ENCODE measurements at regions not wholly inside any gene's neighbourhood (a gene's known extent, or its start where the extent isn't known, plus 50 kb on each side); places are given as distances from the start of the nearest gene placed in this dataset.

DNA sequence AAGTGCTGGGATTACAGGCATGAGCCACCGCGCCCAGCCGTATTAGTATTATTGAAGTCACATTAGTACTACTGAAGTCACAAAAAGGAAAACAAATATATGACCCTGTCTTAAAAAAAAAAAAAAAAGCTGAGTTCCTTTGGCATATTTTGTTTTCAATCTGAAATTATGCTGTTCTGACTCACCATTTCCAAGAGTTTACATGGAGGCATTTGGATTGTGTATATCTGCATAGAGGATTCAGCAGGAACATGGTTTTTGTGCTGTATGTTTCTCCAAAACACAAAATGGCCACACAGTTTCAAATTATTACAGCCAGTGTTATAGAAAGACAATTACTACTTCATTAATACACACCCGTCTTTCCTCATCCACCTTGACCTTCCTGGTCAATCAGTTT, 103.5 kb upstream of the TSC22D1 start:
- POLR2A ChIA-PET: no interaction called here
- 61% methylated on average over 4 of the region's 4 CpGs for WGBS (ENCODE audit: low lambda C conversion rate)
- ATAC-seq: no peak
- H3K27ac ChIP-seq (ENCODE audit: extremely low read length, insufficient read depth, low read length): no peak overlapping the region
- no peak overlapping the region for H2AFZ ChIP-seq (ENCODE audit: low read length)
- DNase-seq (ENCODE audit: low spot score): no peak
- intact Hi-C loops (cut with micrococcal nuclease; ENCODE audit: unreplicated experiment) (no loop called here), in situ Hi-C loops (cut with HindIII; ENCODE audit: extremely low pct_ligation_motif_present, low pct_unique_long_range_greater_than_20kb) (no loop called here)
- H3K4me1 ChIP-seq (ENCODE audit: insufficient read depth, low read length): peaks cover 6% of the 10 kb centered on the region; the same call in 1 of the 2 replicates
- H3K4me3 ChIP-seq (replicated peaks in 1 of 3; ENCODE audit: insufficient read depth in 1 of 3, low read depth in 2 of 3, low read length in 3 of 3): no peak overlapping the region
- no peak for FAIRE-seq
- no peak overlapping the region for H3K4me2 ChIP-seq (ENCODE audit: low read depth, low read length)
- BruUV-seq (replicated peaks): no TSS peak
- TF ChIP-seq KLF6 (CRISPR knock-in tag; IDR thresholded peaks at IDR 0.05): no peak
- no peak for TF ChIP-seq TP53 (CRISPR knock-in tag; conservative IDR thresholded peaks at IDR 0.05)
- no peak for TF ChIP-seq ZNF292 (CRISPR knock-in tag; IDR thresholded peaks at IDR 0.05; ENCODE audit: borderline replicate concordance, low read depth)
- no peak for TF ChIP-seq ZFP41 (CRISPR knock-in tag; IDR thresholded peaks at IDR 0.05; ENCODE audit: borderline replicate concordance)
- no peak for TF ChIP-seq NPAS2 (CRISPR knock-in tag; IDR thresholded peaks at IDR 0.05; ENCODE audit: borderline replicate concordance)
- TF ChIP-seq NRL (CRISPR knock-in tag; IDR thresholded peaks at IDR 0.05; ENCODE audit: borderline replicate concordance): no peak
- TF ChIP-seq ZNF607 (CRISPR knock-in tag; IDR thresholded peaks at IDR 0.05; ENCODE audit: borderline replicate concordance): no peak
- H4K20me1 ChIP-seq (ENCODE audit: insufficient read depth, low read length): no peaks in the 10 kb centered on the region
- CTCF ChIA-PET (ENCODE audit: low intra/inter-chr PET ratio, low total read pairs): no interaction called here
- H3K27me3 ChIP-seq (ENCODE audit: control insufficient read depth in 1 of 2, insufficient read depth in 2 of 2, low read length in 2 of 2): no peaks in the 10 kb centered on the region; a peak in 1 of 5 replicates
- no peak overlapping the region for H3K9ac ChIP-seq (ENCODE audit: insufficient read depth, low read depth, low read length)
- H3K9me3 ChIP-seq (ENCODE audit: low read length): no peaks in the 10 kb centered on the region
- no peaks in the 10 kb centered on the region for H3K79me2 ChIP-seq (ENCODE audit: insufficient read depth, low read length)
- H3K36me3 ChIP-seq (replicated peaks in 1 of 2; ENCODE audit: control insufficient read depth in 1 of 2, insufficient read depth in 2 of 2, low read length in 2 of 2): no peaks in the 10 kb centered on the region

DNA sequence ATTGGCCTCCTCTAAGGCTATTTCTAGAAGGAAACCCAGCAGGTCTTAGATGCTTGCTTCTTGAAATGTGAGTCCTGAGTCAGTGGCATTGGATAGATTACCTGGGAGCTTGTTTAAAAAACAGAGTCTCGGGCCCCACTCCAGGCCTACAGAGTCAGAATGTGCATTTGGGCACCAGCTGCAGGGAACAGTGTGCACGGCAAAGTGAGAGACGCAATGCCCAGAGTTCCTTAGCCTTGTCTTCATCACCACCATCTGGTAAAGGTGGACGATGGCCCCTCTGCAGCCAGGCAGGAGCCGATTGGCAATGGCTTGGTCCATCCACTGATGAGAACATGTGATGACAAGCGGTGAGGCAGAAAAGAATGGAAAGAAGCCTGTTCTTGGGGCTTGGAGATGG, 102.1 kb upstream of the TSC22D1 start:
- no peak for ATAC-seq
- no peaks in the 10 kb centered on the region for H3K36me3 ChIP-seq (replicated peaks in 1 of 2; ENCODE audit: control insufficient read depth in 1 of 2, insufficient read depth in 2 of 2, low read length in 2 of 2)
- in situ Hi-C loops (cut with HindIII; ENCODE audit: extremely low pct_ligation_motif_present, low pct_unique_long_range_greater_than_20kb): no loop called here
- no peaks in the 10 kb centered on the region for H3K4me1 ChIP-seq (ENCODE audit: insufficient read depth, low read length)
- no peaks in the 10 kb centered on the region for H3K27me3 ChIP-seq (ENCODE audit: control insufficient read depth in 1 of 2, insufficient read depth in 2 of 2, low read length in 2 of 2)
- CTCF ChIA-PET (ENCODE audit: low intra/inter-chr PET ratio, low total read pairs): no interaction called here
- intact Hi-C loops (cut with micrococcal nuclease; ENCODE audit: unreplicated experiment): no loop called here
- no peaks in the 10 kb centered on the region for H3K79me2 ChIP-seq (ENCODE audit: insufficient read depth, low read length)
- no peak overlapping the region for H3K9ac ChIP-seq (ENCODE audit: insufficient read depth, low read depth, low read length)
- POLR2A ChIA-PET: no interaction called here
- 30% methylated on average over 6 of the region's 6 CpGs for WGBS (ENCODE audit: low lambda C conversion rate)
- H3K4me3 ChIP-seq (replicated peaks in 1 of 3; ENCODE audit: insufficient read depth in 1 of 3, low read depth in 2 of 3, low read length in 3 of 3): no peak overlapping the region
- no peak overlapping the region for H3K4me2 ChIP-seq (ENCODE audit: low read depth, low read length)
- H3K9me3 ChIP-seq (ENCODE audit: low read length): no peaks in the 10 kb centered on the region
- no peak overlapping the region for H3K27ac ChIP-seq (ENCODE audit: extremely low read length, insufficient read depth, low read length)
- H2AFZ ChIP-seq (ENCODE audit: low read length): no peak overlapping the region
- no peaks in the 10 kb centered on the region for H4K20me1 ChIP-seq (ENCODE audit: insufficient read depth, low read length)
- FAIRE-seq: no peak
- no peak for DNase-seq (ENCODE audit: low spot score)
- BruUV-seq (replicated peaks): no TSS peak
- no peak for TF ChIP-seq TEAD2 (CRISPR knock-in tag; IDR thresholded peaks at IDR 0.05)
- no peak for TF ChIP-seq ESRRA (CRISPR knock-in tag; IDR thresholded peaks at IDR 0.05; ENCODE audit: low read depth)
- TF ChIP-seq ATM (IDR thresholded peaks at IDR 0.05; ENCODE audit: borderline replicate concordance): no peak
- TF ChIP-seq, protein P1, sequence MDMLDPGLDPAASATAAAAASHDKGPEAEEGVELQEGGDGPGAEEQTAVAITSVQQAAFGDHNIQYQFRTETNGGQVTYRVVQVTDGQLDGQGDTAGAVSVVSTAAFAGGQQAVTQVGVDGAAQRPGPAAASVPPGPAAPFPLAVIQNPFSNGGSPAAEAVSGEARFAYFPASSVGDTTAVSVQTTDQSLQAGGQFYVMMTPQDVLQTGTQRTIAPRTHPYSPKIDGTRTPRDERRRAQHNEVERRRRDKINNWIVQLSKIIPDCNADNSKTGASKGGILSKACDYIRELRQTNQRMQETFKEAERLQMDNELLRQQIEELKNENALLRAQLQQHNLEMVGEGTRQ (IDR thresholded peaks at IDR 0.05; ENCODE audit: low read depth, low read length): no peak
- TF ChIP-seq, protein P1 (CRISPR knock-in tag; IDR thresholded peaks at IDR 0.05; ENCODE audit: borderline replicate concordance): no peak
- TF ChIP-seq, protein P2, sequence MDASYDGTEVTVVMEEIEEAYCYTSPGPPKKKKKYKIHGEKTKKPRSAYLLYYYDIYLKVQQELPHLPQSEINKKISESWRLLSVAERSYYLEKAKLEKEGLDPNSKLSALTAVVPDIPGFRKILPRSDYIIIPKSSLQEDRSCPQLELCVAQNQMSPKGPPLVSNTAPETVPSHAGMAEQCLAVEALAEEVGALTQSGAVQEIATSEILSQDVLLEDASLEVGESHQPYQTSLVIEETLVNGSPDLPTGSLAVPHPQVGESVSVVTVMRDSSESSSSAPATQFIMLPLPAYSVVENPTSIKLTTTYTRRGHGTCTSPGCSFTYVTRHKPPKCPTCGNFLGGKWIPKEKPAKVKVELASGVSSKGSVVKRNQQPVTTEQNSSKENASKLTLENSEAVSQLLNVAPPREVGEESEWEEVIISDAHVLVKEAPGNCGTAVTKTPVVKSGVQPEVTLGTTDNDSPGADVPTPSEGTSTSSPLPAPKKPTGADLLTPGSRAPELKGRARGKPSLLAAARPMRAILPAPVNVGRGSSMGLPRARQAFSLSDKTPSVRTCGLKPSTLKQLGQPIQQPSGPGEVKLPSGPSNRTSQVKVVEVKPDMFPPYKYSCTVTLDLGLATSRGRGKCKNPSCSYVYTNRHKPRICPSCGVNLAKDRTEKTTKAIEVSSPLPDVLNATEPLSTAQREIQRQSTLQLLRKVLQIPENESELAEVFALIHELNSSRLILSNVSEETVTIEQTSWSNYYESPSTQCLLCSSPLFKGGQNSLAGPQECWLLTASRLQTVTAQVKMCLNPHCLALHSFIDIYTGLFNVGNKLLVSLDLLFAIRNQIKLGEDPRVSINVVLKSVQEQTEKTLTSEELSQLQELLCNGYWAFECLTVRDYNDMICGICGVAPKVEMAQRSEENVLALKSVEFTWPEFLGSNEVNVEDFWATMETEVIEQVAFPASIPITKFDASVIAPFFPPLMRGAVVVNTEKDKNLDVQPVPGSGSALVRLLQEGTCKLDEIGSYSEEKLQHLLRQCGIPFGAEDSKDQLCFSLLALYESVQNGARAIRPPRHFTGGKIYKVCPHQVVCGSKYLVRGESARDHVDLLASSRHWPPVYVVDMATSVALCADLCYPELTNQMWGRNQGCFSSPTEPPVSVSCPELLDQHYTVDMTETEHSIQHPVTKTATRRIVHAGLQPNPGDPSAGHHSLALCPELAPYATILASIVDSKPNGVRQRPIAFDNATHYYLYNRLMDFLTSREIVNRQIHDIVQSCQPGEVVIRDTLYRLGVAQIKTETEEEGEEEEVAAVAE (CRISPR knock-in tag; IDR thresholded peaks at IDR 0.05; ENCODE audit: borderline replicate concordance): no peak
